ENCODE measurements at regions not wholly inside any gene's neighbourhood (a gene's known extent, or its start where the extent isn't known, plus 50 kb on each side); places are given as distances from the start of the nearest gene placed in this dataset.

GRCh38 chr4:167645358-167645757, 411.1 kb upstream of the SPOCK3 start:
- TF ChIP-seq CEBPZ (IDR thresholded peaks at IDR 0.05; ENCODE audit: low read length) = no peak
- no peak for TF ChIP-seq RAD21 (CRISPR knock-in tag; IDR thresholded peaks at IDR 0.05)
- no peak for TF ChIP-seq CHD2 (IDR thresholded peaks at IDR 0.05; ENCODE audit: low read depth, low read length)
- TF ChIP-seq FOXP4 (CRISPR knock-in tag; IDR thresholded peaks at IDR 0.05) = no peak
- TF ChIP-seq EZH2 (conservative IDR thresholded peaks at IDR 0.05; ENCODE audit: low read depth, low read length) = no peak
- no peak for TF ChIP-seq GABPA (IDR thresholded peaks at IDR 0.05; ENCODE audit: low read depth, low read length)
- TF ChIP-seq GABPA (CRISPR knock-in tag; IDR thresholded peaks at IDR 0.05; ENCODE audit: low read depth) = no peak
- no peak for TF ChIP-seq MBD4 (IDR thresholded peaks at IDR 0.05; ENCODE audit: borderline replicate concordance, low read length)
- TF ChIP-seq HDAC6 (IDR thresholded peaks at IDR 0.05; ENCODE audit: low read depth, low read length) = no peak

Measured in HepG2 (cell line).